Anterior cingulate cortex (tissue), 58 donors: ENCODE measurements at regions not wholly inside any gene's neighbourhood (a gene's known extent, or its start where the extent isn't known, plus 50 kb on each side); places are given as distances from the start of the nearest gene placed in this dataset.
"Not testable (repeated sequence)": the region's sequence is repeated elsewhere in the genome, so short reads cannot be mapped to it uniquely, and the experiment has no call there.

Experiments
- DNase-seq, 58 donors: peaks; one replicate each; lab custom pipeline; 2025; lab: John Stamatoyannopoulos, UW

DNA sequence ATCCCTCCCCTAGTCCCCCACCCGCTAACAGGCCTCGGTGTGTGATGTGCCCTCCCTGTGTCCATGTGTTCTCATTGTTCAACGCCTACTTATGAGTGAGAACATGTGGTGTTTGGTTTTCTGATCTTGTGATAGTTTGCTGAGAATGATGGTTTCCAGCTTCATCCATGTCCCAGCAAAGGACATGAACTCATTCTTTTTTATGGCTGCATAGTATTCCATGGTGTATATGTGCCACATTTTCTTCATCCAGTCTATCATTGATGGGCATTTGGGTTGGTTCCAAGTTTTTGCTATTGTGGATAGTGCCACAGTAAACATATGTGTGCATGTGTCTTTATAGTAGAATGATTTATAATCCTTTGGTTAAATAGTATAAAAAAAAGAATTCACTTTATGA, 380.9 kb upstream of the ST8SIA4 start:
- DNase-seq: not testable (repeated sequence)

DNA sequence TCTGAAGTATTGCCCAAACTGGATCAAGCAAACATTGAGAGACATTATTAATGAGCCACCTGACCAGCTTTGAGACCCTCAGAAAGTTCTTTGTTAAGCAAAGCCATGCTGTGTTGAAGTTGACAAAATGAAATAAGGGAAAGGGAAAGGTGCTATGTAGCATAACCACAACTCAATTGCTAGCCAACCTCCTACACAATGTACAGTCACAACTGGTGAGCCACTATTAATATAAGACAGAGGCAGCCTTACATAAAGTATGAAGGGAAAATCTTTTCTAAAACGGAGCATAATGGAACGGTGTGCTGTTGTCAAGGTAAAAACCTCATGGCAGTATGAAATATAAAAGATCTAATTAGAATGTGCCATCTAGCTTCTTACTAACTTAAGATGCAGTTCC, 375.8 kb upstream of the ST8SIA4 start:
- DNase-seq: no peak

DNA sequence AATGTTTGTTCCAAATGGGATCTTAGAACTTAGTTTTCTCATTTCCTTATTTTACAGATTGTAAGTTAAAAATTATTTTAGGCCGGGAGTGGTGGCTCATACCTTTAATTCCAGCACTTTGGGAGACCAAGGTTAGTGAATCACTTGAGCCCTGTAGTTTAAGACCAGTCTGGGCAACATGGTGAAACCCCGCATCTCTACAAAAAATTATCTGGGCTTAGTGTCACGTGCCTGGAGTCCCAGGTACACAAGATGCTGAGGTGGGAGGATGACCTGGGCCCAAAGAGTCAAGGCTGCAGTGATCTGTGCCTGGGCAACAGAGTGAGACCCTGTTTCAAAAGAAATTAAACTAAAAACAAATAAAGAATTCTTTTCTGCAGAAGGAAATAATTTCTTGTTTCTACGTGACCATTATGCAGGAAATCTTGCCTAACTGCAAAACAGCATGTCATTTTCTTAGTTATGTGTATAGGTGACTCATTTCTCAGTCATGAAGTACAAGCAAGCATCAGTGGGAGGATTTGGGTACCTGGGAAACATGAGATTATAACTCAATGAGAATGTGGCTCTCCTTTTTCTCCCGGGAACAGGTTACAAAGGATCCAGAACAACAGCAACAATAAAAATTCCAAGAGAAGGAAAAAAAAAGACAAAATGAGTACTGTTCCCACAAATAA, 375.1 kb upstream of the ST8SIA4 start:
- DNase-seq: peak in 1 of 58 donors; percentile 4

DNA sequence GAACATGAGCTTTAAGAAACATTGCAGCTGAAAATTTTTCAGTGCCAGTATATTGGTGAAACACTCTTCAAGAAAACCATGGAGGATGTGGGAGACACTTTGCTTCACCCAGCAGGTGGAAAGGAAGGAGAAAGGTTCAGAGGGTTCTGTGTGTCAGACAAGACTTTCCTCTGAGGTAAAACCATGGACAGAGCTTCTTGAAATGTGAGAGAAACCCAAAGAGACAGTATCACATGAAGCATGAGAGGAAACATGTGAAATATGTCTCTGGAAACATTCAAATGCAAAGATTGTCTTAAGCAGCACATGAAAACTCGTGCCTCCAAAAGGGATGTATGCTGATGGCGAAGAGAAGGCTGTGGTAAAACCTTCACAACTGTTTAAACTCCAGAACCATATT, 368.9 kb upstream of the ST8SIA4 start:
- DNase-seq: no peak

DNA sequence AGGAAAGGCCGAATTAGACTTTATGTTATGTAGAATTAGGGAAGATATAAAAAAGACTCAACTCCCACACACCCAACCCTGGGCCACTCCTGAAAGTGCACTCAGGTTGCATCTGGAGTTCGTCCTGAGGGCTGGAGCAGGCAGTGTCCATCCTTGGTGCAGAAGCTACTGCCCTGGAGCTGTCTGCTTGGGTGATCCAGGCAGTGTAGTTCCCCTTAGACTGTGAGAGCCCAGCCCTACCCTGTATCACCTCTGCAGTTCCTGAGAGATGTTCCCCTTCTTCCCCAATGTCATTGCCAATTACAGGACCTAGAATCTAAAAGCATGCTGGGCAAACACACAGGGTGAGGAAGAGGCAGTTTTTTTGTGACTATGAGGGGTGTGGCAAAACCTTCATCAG, 368.3 kb upstream of the ST8SIA4 start:
- DNase-seq: no peak

DNA sequence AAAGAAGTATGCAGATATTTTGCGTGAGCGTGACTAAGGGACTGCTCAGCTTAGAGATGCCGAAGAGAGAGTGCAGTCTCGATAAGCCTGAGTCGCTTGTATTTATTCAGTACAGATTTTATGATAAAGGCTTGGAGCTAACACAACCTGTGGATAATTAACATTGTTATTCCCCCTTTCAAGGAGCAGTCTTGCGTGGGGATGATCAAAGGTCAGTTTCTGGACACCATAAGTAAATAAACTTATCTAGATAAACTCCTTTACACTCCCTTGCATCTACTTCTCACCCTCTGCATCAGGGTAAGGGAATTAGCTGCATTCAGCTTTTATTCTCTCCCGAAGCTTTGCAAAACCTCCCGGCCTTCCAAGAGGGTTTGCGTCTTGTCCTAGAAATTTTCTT, 357.8 kb upstream of the ST8SIA4 start:
- DNase-seq: no peak

DNA sequence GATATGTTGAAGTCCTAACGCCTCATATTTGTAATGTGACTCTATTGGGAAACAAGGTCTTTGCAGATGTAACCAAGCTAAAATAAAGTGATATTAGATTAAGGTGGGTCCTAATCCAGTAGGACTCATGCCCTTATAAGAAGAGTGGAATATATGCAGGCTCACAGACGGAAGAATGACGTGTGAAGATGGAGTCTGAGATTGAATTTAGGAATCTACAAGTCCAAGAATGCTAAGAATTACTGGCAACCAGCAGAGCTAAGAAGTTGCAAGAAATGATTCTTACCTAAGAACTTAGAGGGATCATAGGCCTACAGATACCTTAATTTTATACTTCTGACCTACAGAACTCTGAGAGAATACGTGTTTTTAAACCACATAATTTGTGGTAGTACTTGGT, 350.0 kb upstream of the ST8SIA4 start:
- no peak for DNase-seq

DNA sequence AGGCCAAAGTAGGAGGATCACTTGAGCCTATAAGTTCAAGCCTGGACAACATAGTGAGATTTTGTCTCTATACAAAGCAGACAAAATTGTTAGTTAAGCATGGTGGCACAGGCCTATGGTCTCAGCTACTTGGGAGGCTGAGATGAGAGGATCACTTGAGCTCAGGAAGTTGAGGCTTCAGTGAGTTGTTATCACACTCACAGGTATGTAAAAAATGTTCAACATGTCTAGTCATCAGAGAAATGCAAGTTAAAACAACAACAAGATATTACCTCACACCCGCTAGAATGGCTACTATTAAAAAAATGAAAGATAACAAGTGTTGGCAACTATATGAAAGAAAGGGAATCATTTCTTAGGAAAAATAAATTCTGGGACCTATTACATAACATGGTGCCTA, 341.5 kb upstream of the ST8SIA4 start:
- no peak for DNase-seq

DNA sequence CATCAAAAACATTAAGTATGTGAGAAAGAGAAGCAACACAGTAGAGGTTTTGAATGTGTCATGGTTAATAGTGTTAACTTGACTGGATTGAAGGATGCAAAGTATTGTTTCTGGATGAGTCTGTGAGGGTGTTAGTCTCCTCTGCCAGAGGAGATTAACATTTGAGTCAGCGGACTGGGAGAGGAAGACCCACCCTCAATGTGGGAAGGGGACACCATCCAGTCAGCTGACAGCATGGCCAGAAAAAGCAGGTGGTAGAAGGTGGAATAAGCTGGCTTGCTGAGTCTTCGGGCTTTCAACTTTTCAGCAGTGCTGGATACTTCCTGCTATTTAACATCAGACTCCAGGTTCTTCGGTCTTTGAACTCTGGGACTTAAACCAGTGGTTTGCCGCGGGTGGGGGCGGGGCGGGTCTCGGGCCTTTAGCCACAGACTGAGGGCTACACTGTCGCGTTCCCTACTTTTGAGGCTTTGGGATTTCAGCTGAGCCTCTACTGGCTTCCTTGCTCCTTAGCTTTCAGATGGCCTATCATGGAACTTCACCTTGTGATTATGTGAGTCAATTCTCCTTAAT, 309.9 kb upstream of the ST8SIA4 start:
- DNase-seq: no peak

DNA sequence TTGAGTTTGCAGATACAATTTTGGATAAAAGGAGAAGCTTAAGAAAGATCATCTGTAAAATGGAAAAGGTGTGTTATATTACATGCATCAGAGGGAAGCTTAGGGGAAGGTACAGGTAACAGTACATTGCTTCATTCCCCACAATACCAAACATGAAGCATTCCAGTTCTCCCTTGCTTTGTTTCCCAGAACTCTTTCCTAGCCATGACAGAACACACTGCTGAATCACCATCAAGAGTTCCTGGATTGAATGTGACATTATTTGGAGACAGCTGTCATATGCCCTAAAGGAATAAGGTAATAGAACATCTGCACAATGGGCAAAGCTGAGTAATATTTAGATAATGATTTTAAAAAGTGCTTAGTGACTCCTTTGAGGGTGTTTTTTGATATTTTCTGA, 303.5 kb upstream of the ST8SIA4 start:
- no peak for DNase-seq

DNA sequence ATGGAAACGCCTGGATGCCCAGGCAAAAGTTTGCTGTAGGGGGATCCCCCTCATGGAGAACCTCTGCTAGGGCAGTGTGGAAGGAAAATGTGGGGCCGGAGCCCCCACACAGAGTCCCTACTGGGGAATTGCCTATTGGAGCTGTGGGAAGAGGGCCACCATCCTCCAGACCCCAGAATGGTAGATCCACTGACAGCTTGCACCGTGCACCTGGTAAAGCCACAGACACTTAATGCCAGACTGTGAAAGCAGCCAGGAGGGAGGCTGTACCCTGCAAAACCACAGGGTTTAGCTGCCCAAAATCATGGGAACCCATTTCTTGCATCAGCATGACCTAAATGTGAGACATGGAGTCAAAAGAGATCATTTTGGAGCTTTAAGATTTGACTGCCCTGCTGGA, 302.0 kb upstream of the ST8SIA4 start:
- not testable (repeated sequence) for DNase-seq

DNA sequence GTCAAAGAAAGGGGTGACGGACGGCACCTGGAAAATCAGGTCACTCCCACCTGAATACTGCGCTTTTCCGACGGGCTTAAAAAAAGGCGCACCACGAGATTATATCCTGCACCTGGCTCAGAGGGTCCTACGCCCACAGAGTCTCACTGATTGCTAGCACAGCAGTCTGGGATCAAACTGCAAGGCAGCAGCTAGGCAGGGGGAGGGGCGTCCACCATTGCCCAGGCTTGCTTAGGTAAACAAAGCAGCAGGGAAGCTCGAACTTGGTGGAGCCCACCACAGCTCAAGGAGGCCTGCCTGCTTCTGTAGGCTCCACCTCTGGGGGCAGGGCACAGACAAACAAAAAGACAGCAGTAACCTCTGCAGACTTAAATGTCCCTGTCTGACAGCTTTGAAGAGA, 277.3 kb upstream of the ST8SIA4 start:
- DNase-seq: not testable (repeated sequence)

DNA sequence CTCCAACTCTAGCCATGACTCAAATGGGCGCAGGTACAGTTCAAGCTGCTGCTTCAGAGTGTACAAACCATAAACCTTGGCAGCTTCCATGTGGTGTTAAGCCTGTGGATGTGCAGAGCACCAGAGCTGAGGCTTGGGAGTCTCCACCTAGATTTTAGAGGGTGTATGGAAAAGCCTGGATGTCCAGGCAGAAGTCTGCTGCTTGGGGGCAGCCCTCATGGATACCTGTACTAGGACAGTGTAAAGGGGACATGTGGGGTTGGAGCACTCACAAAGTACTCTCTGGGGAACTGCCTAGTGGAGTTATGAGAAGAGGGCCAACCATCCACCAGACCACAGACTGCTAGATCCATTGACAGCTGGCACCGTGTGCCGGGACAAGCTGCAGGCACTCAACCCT, 273.5 kb upstream of the ST8SIA4 start:
- no peak for DNase-seq

DNA sequence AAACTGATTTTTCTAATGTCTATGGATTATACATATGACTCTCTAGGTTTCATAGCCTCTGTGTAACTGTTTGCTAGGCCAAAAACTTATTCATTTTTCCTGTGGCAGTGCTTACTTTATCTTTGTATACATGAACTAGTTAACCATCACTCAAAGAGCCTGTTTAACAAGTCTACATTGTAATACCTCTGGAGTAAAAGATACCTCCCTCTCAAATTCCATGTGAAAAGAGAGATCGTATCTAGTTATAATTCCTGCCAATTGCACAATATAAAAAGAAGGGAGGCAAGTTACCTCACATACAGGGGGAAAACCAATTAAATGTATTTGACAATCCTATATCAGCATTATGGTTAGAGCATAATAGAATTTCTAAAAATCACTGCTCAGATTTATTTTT, 271.9 kb upstream of the ST8SIA4 start:
- DNase-seq: no peak

DNA sequence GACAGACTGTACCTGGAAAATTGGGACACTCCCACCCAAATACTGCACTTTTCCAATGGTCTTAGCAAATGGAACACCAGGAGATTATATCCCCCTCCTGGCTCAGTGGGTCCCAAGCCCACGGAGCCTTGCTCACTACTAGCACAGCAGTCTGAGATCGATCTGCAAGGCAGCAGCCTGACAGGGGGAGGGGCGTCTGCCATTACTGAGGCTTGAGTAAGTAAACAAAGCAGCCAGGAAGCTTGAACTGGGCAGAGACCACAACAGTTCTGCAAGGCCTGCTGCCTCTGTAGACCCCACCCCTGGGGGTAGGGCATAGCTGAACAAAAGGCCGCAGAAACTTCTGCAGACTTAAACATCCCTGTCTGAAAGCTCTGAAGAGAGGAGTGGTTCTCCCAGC, 260.0 kb upstream of the ST8SIA4 start:
- DNase-seq: no peak

DNA sequence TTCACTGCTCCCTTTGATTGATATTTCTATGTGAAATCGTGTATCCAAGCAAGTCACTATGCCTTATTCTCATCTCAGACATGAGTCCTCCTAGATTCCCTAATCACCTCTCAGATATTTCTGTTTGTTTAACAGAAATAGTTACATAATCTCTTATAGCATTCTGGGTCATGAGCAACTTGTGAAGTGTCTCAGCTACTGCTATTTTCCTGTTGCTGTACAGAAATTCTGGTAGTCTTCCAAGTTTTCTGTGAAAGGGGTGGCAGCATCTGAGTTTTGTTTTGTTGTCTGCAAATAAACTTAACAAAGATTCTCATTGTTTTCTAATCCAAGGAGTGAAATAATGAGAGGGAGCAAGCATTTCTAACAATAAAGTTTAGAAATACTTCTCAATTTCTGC, 256.9 kb upstream of the ST8SIA4 start:
- peak in 2 of 58 donors; percentile 1 to 43 for DNase-seq

DNA sequence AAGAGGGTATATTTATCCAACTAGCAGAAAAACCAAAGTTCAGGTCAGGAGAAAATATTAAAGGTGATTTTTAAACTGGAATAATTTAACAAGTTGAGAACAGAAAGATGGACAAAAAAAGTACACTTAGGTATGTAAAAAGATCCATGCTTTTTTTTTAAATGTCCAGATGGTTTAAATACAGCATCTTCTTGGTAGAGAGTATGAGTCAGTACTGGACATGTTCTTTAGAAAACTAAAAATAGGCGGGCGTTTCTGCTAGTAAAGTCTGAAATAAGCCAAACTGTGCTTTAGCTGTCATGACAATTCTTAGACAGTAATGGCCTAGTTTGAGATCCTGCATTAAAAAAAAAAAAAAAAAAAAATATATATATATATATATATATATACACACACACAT, 255.9 kb upstream of the ST8SIA4 start:
- DNase-seq: peak in 1 of 58 donors; percentile 2

DNA sequence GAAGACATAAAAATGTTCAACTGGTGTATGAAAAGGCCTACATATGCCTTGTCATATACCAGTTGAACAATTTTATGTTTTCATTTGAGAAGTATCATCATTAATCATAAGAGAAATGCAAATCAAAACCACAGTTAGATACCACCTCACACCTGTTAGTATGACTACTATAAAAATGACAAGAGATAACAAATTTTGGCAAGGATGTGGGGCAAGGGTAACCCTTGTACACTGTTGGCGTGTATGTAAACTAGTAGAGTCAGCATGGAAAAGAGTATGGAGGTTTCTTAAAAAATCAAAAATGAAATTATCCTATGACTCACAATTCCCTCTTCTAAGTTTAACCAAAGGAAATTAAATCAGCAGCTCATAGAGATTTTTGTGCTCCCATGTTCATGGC, 250.4 kb upstream of the ST8SIA4 start:
- no peak for DNase-seq

DNA sequence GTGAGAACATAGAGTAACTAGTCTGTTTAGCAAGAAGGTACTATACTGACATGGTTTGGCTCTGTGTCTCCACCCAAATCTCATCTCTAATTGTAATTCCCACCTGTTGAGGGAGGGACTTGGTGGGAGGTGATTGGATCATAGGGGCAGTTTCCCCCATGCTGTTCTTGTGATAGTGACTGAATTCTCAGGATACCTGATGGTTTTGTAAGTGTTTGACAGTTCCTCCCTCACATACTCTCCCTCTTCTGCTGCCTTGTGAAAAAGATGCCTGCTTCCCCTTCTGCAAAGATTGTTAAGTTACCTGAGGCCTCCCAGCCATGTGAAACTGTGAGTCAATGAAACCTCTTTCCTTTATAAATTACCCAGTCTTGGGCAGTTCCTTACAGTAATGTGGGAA, 240.4 kb upstream of the ST8SIA4 start:
- no peak for DNase-seq

DNA sequence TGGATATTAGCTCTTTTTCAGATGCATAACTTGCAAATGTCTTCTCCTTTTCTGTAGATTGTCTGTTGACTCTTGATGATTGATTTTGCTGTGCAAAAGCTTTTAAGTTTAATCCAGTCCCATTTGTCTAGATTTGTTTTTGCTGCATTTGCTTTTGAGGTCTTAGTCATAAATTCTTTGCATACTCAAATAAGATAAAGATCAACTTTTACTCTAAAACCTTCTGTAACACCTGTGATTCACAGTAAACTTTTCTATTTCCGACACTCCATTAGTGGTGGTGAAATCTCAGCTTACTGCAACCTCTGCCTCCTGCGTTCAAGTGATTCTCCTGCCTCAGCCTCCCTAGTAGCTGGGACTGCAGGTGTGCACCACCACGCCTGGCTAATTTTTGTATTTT, 239.0 kb upstream of the ST8SIA4 start:
- DNase-seq: no peak

DNA sequence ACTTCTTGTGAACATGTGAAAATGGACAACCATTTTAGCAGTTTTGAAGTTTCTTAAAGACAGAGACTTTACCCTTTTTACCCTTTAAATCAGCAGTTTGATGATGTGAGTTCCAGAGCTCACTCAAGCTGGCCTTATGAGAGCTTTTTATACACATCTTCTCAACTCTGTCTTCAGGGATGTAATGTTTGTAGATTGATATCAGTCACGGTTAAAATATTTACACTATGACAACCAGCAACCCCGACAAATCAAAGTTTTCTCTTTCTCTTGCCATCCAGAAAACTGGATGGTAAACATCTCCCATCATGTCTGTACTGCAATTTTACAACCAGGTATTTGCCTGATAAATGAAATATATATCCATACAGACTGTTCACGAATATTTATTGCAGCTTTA, 233.4 kb upstream of the ST8SIA4 start:
- no peak for DNase-seq

DNA sequence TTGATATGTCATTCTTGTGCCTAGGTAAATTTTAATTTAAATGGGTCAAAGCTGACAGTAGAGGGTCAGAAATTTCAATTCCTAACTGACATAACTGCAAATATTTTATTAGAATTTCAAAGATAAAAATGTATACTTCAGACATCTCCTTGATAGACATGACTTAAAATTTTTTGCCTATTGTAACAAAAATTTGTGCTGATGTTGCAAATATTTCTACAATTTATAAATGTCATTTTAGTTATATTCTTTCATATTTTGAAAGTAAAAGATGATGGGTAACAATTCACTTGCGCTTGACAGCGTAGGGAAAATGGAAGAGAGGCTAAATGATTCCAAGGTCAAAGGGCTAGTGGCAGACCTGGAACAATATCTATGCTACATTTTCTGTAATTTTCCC, 220.3 kb upstream of the ST8SIA4 start:
- no peak for DNase-seq

DNA sequence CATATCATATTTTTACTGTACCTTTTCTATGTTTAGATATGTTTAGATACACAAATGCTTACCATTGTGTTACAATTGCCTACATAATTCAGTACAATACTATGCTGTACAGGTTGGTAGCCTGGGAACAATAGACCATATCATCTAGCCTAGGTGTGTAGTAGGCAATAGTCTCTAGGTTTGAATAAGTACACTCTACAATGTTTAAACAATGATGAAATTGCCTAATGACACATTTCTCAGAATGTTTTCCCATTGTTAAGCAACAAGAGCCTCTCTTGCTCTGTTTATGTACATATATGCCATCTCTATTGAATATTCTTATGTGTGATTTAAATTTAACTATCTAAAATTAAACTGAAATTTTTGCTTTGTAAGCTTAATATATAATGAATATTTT, 209.6 kb upstream of the ST8SIA4 start:
- no peak for DNase-seq
